HCT116 (cell line): ENCODE measurements at regions not wholly inside any gene's neighbourhood (a gene's known extent, or its start where the extent isn't known, plus 50 kb on each side); places are given as distances from the start of the nearest gene placed in this dataset.

Source experiments
- CBX3 ChIP-seq: IDR thresholded peaks from 2 replicates; pipeline ENCODE4 v1.6.1; 2012; ENCODE audit warnings: low read depth
- CEBPB ChIP-seq: IDR thresholded peaks from 2 replicates; pipeline ENCODE4 v1.6.1; 2012; ENCODE audit warnings: low read depth
- CTCF ChIP-seq, 3 experiments: fragments of 200-600 bp in 1 of 3; sonication (generic) in 1 of 3; IDR thresholded peaks in 2 of 3; conservative IDR thresholded peaks in 1 of 3; 2 replicates each; pipeline ENCODE4 v1.5.1; 2012 to 2017; ENCODE audit warnings: low read depth in 2 of 3, low read length in 2 of 3, antibody characterized with exemption in 1 of 3, borderline replicate concordance in 1 of 3, control low read depth in 1 of 3, mild to moderate bottlenecking in 1 of 3, mixed read lengths in 1 of 3, mixed run types in 1 of 3, moderate library complexity in 1 of 3; ENCODE audit not compliant: insufficient read depth in 1 of 3
- EZH2 ChIP-seq: fragments of 200-600 bp; sonication (generic); IDR thresholded peaks from 2 replicates; pipeline ENCODE4 v1.6.1; 2017; ENCODE audit warnings: antibody characterized with exemption, mixed run types
- EZH2phosphoT487 ChIP-seq: fragments of 200-600 bp; IDR thresholded peaks from 2 replicates; pipeline ENCODE4 v1.6.1; 2018; ENCODE audit warnings: antibody characterized with exemption, borderline replicate concordance
- JUND ChIP-seq: IDR thresholded peaks from 2 replicates; pipeline ENCODE4 v1.6.1; 2012
- MAX ChIP-seq: IDR thresholded peaks from 2 replicates; pipeline ENCODE4 v1.6.1; 2012
- POLR2A ChIP-seq: IDR thresholded peaks from 2 replicates; pipeline ENCODE4 v1.7.0; 2011; ENCODE audit warnings: borderline replicate concordance; ENCODE audit not compliant: insufficient read depth, insufficient read length; ENCODE audit errors: extremely low read depth
- POLR2AphosphoS5 ChIP-seq: IDR thresholded peaks from 2 replicates; pipeline ENCODE4 v1.6.1; 2011; ENCODE audit warnings: mild to moderate bottlenecking, low read depth, low read length, moderate library complexity
- REST ChIP-seq: IDR thresholded peaks from 2 replicates; pipeline ENCODE4 v1.6.1; 2012; ENCODE audit warnings: low read depth
- SIN3A ChIP-seq: IDR thresholded peaks from 2 replicates; pipeline ENCODE4 v1.6.1; 2012; ENCODE audit warnings: low read depth
- SP1 ChIP-seq: IDR thresholded peaks from 2 replicates; pipeline ENCODE4 v1.6.1; 2012; ENCODE audit warnings: low read depth
- TCF7L2 ChIP-seq: IDR thresholded peaks from 2 replicates; pipeline ENCODE4 v1.7.0; 2011; ENCODE audit warnings: borderline replicate concordance, inconsistent platforms; ENCODE audit not compliant: insufficient read depth, insufficient read length; ENCODE audit errors: extremely low read depth
- ZNF274 ChIP-seq: fragments of 200-500 bp; sonication (Bioruptor generic); IDR thresholded peaks from 2 replicates; pipeline ENCODE4 v1.6.1; 2014; ENCODE audit warnings: mild to moderate bottlenecking, low read depth, low read length, inconsistent platforms

- TF ChIP-seq POLR2A (no peak), REST (no peak), EZH2 (no peak), CTCF (IDR thresholded peaks at IDR 0.05 in 2 of 3, conservative IDR thresholded peaks at IDR 0.05 in 1 of 3; ENCODE audit: borderline replicate concordance in 1 of 3, insufficient read depth in 1 of 3, low read depth in 2 of 3, low read length in 2 of 3) (no peak), CBX3 (no peak), POLR2AphosphoS5 (no peak), JUND (no peak), EZH2phosphoT487 (no peak), SP1 (no peak), SIN3A (no peak), MAX (no peak), CEBPB (no peak), TCF7L2 (no peak), ZNF274 (no peak)
Measured at GRCh38 chr1:98077691-98078090, 156.9 kb upstream of the DPYD start.
